ENCODE measurements at regions not wholly inside any gene's neighbourhood (a gene's known extent, or its start where the extent isn't known, plus 50 kb on each side); places are given as distances from the start of the nearest gene placed in this dataset.
A peak's percentile ranks its signal among the peaks of the same experiment; 100 is the strongest.

GRCh38 chr11:28739489-28740280, 631.5 kb downstream of the METTL15 start:
- intact Hi-C loops (cut with micrococcal nuclease): no loop called here
- no TSS peak for BruUV-seq (replicated peaks)
- H3K9me2 ChIP-seq (ENCODE audit: insufficient read depth): no peaks in the 10 kb centered on the region
- POLR2A ChIA-PET: no interaction called here
- H3K27ac ChIP-seq (ENCODE audit: low read depth, low read length): no peak overlapping the region
- no peaks in the 10 kb centered on the region for H3K27me3 ChIP-seq (ENCODE audit: insufficient read depth, low read length)
- H3K4me3 ChIP-seq (replicated peaks in 1 of 2; ENCODE audit: low read depth in 1 of 2, low read length in 2 of 2): no peak overlapping the region
- no peaks in the 10 kb centered on the region for H4K20me1 ChIP-seq (ENCODE audit: insufficient read depth)
- no peak overlapping the region for H3K4me2 ChIP-seq (ENCODE audit: low read length)
- H3K4me1 ChIP-seq (ENCODE audit: control insufficient read depth in 1 of 2, insufficient read depth in 2 of 2, low read length in 2 of 2): peaks cover 0 to 6% of the 10 kb centered on the region in 2 experiments; a peak in 1 of 4 replicates
- H3K9ac ChIP-seq (ENCODE audit: low read length): no peak overlapping the region
- no peaks in the 10 kb centered on the region for H3K79me2 ChIP-seq (ENCODE audit: insufficient read depth, low read length)
- CTCF ChIA-PET: no interaction called here
- TF ChIP-seq ATF3 (IDR thresholded peaks at IDR 0.05) (no peak), POLR2AphosphoS5 (IDR thresholded peaks at IDR 0.05; ENCODE audit: low read depth, low read length) (no peak), FOSL1 (IDR thresholded peaks at IDR 0.05; ENCODE audit: low read depth) (no peak), ZBTB33 (IDR thresholded peaks at IDR 0.05; ENCODE audit: extremely low read depth, insufficient replicate concordance, low read length) (no peak), JUND (IDR thresholded peaks at IDR 0.05) (no peak)
- DNase-seq (ENCODE audit: low read depth, low spot score) (no peak), ATAC-seq (no peak)
- H3K36me3 ChIP-seq (ENCODE audit: control insufficient read depth in 1 of 2, insufficient read depth in 2 of 2, low read length in 2 of 2): no peaks in the 10 kb centered on the region
- no peaks in the 10 kb centered on the region for H3K9me3 ChIP-seq (ENCODE audit: control insufficient read depth in 1 of 2, insufficient read depth in 1 of 2, low read depth in 1 of 2, low read length in 2 of 2)
- RAD21 ChIA-PET (ENCODE audit: low non-redundant PET in 1 of 2, low total read pairs in 2 of 2, uncharacterized antibody in 2 of 2, unreplicated experiment in 2 of 2): no interaction called here
- H2AFZ ChIP-seq (ENCODE audit: low read depth, low read length, poor library complexity, severe bottlenecking): no peak overlapping the region

- no peaks in the 10 kb centered on the region for H3K9me3 ChIP-seq (ENCODE audit: control insufficient read depth in 1 of 2, insufficient read depth in 1 of 2, low read depth in 1 of 2, low read length in 2 of 2)
- no peak overlapping the region for H3K9ac ChIP-seq (ENCODE audit: low read length)
- ChIA-PET POLR2A (interaction anchor here (0.6 kb wide), 1 partner anchor 684 kb away, joined by 3 read pairs; no protein-coding TSS in a partner anchor), CTCF (interaction anchor here (0.5 kb wide), 1 partner anchor 38 kb away, joined by 3 read pairs; no protein-coding TSS in a partner anchor), RAD21 (ENCODE audit: low non-redundant PET in 1 of 2, low total read pairs in 2 of 2, uncharacterized antibody in 2 of 2, unreplicated experiment in 2 of 2) (no interaction called here)
- no peak overlapping the region for H3K4me3 ChIP-seq (replicated peaks in 1 of 2; ENCODE audit: low read depth in 1 of 2, low read length in 2 of 2)
- no peak overlapping the region for H3K27ac ChIP-seq (ENCODE audit: low read depth, low read length)
- TF ChIP-seq TCF7L2 (IDR thresholded peaks at IDR 0.05; ENCODE audit: borderline replicate concordance, extremely low read depth, insufficient read depth, insufficient read length) (peak; percentile 49), ZNF274 (IDR thresholded peaks at IDR 0.05; ENCODE audit: low read depth, low read length) (no peak)
- no TSS peak for BruUV-seq (replicated peaks)
- no peak overlapping the region for H2AFZ ChIP-seq (ENCODE audit: low read depth, low read length, poor library complexity, severe bottlenecking)
- DNase-seq (ENCODE audit: low read depth, low spot score): no peak
- no peak overlapping the region for H3K4me2 ChIP-seq (ENCODE audit: low read length)
- intact Hi-C loops (cut with micrococcal nuclease): no loop called here
- no peaks in the 10 kb centered on the region for H3K27me3 ChIP-seq (ENCODE audit: insufficient read depth, low read length)
- H3K4me1 ChIP-seq (ENCODE audit: control insufficient read depth in 1 of 2, insufficient read depth in 2 of 2, low read length in 2 of 2): peaks cover 0 to 6% of the 10 kb centered on the region in 2 experiments; a peak in 1 of 4 replicates
- H3K79me2 ChIP-seq (ENCODE audit: insufficient read depth, low read length): no peaks in the 10 kb centered on the region
- no peak for ATAC-seq
- no peaks in the 10 kb centered on the region for H3K9me2 ChIP-seq (ENCODE audit: insufficient read depth)
- no peaks in the 10 kb centered on the region for H4K20me1 ChIP-seq (ENCODE audit: insufficient read depth)
- no peaks in the 10 kb centered on the region for H3K36me3 ChIP-seq (ENCODE audit: control insufficient read depth in 1 of 2, insufficient read depth in 2 of 2, low read length in 2 of 2)
Observed at GRCh38 chr11:28738549-28738948, 630.4 kb downstream of the METTL15 start.
